ENCODE measurements at regions not wholly inside any gene's neighbourhood (a gene's known extent, or its start where the extent isn't known, plus 50 kb on each side); places are given as distances from the start of the nearest gene placed in this dataset.

GRCh38 chr10:28872587-28873165 is 195.4 kb downstream of the BAMBI start:
- RAD21 ChIA-PET (ENCODE audit: unreplicated experiment): no interaction called here
- Histone ChIP-seq H2AFZ (ENCODE audit: control insufficient read depth, low read depth, low read length) (no peak overlapping the region), H3K36me3 (ENCODE audit: control insufficient read depth in 2 of 2, insufficient read depth in 2 of 2, low read length in 1 of 2) (no peaks in the 10 kb centered on the region), H3K4me1 (ENCODE audit: control insufficient read depth, insufficient read depth, low read length) (no peaks in the 10 kb centered on the region), H3K27ac (ENCODE audit: control insufficient read depth, insufficient read depth) (no peak overlapping the region), H3K4me2 (ENCODE audit: control insufficient read depth, insufficient read depth) (no peak overlapping the region), H3K9ac (ENCODE audit: control insufficient read depth, insufficient read depth, low read length) (no peak overlapping the region), H3K4me3 (no peak overlapping the region), H3K27me3 (replicated peaks in 1 of 2; ENCODE audit: control insufficient read depth in 2 of 2, insufficient read depth in 2 of 2, low read length in 1 of 2) (no peaks in the 10 kb centered on the region), H3K79me2 (ENCODE audit: control insufficient read depth, insufficient read depth, low read length) (no peaks in the 10 kb centered on the region), H4K20me1 (ENCODE audit: control insufficient read depth, insufficient read depth) (no peaks in the 10 kb centered on the region), H3K9me3 (replicated peaks; ENCODE audit: control insufficient read depth, insufficient read depth, low read length) (no peaks in the 10 kb centered on the region)
- DNase-seq (ENCODE audit: low read depth, low spot score): no peak
- WGBS (ENCODE audit: insufficient coverage, insufficient replicate concordance, low lambda C conversion rate, missing lambda C conversion rate): 38% methylated on average over 5 of the region's 5 CpGs
- in situ Hi-C loops (cut with MboI): no loop called here
- CTCF ChIA-PET: no interaction called here
- FAIRE-seq: no peak
- SMC1A ChIA-PET (ENCODE audit: uncharacterized antibody, unreplicated experiment): no interaction called here
- POLR2A ChIA-PET: interaction anchor here (0.6 kb wide), 1 partner anchor 198 kb away, joined by 3 read pairs; no protein-coding TSS in a partner anchor
- intact Hi-C loops (cut with micrococcal nuclease; ENCODE audit: unreplicated experiment): no loop called here
- ATAC-seq: no peak
- no TSS peak for BruUV-seq (replicated peaks)
- no peak for TF ChIP-seq FOXK2 (IDR thresholded peaks at IDR 0.05)
- TF ChIP-seq, protein P1, sequence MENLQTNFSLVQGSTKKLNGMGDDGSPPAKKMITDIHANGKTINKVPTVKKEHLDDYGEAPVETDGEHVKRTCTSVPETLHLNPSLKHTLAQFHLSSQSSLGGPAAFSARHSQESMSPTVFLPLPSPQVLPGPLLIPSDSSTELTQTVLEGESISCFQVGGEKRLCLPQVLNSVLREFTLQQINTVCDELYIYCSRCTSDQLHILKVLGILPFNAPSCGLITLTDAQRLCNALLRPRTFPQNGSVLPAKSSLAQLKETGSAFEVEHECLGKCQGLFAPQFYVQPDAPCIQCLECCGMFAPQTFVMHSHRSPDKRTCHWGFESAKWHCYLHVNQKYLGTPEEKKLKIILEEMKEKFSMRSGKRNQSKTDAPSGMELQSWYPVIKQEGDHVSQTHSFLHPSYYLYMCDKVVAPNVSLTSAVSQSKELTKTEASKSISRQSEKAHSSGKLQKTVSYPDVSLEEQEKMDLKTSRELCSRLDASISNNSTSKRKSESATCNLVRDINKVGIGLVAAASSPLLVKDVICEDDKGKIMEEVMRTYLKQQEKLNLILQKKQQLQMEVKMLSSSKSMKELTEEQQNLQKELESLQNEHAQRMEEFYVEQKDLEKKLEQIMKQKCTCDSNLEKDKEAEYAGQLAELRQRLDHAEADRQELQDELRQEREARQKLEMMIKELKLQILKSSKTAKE (IDR thresholded peaks at IDR 0.05; ENCODE audit: low read depth, poor library complexity, severe bottlenecking): no peak
- TF ChIP-seq ELK1 (IDR thresholded peaks at IDR 0.05; ENCODE audit: low read depth, low read length): no peak
- TF ChIP-seq SPI1 (IDR thresholded peaks at IDR 0.05; ENCODE audit: borderline replicate concordance, insufficient read depth, low read depth, low read length): no peak
- TF ChIP-seq ZBTB11 (CRISPR knock-in tag; IDR thresholded peaks at IDR 0.05): no peak
- no peak for TF ChIP-seq CHD4 (IDR thresholded peaks at IDR 0.05)
- TF ChIP-seq TARDBP (IDR thresholded peaks at IDR 0.05; ENCODE audit: borderline replicate concordance): no peak
- TF ChIP-seq FOS (IDR thresholded peaks at IDR 0.05; ENCODE audit: borderline replicate concordance, extremely low read depth, insufficient read length): no peak
- no peak for TF ChIP-seq ATF3 (IDR thresholded peaks at IDR 0.05; ENCODE audit: borderline replicate concordance, extremely low read depth, low read depth, low read length)
- TF ChIP-seq, protein P2, sequence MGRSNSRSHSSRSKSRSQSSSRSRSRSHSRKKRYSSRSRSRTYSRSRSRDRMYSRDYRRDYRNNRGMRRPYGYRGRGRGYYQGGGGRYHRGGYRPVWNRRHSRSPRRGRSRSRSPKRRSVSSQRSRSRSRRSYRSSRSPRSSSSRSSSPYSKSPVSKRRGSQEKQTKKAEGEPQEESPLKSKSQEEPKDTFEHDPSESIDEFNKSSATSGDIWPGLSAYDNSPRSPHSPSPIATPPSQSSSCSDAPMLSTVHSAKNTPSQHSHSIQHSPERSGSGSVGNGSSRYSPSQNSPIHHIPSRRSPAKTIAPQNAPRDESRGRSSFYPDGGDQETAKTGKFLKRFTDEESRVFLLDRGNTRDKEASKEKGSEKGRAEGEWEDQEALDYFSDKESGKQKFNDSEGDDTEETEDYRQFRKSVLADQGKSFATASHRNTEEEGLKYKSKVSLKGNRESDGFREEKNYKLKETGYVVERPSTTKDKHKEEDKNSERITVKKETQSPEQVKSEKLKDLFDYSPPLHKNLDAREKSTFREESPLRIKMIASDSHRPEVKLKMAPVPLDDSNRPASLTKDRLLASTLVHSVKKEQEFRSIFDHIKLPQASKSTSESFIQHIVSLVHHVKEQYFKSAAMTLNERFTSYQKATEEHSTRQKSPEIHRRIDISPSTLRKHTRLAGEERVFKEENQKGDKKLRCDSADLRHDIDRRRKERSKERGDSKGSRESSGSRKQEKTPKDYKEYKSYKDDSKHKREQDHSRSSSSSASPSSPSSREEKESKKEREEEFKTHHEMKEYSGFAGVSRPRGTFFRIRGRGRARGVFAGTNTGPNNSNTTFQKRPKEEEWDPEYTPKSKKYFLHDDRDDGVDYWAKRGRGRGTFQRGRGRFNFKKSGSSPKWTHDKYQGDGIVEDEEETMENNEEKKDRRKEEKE (IDR thresholded peaks at IDR 0.05): no peak
- no peak for TF ChIP-seq SUPT20H (IDR thresholded peaks at IDR 0.05; ENCODE audit: borderline replicate concordance, control insufficient read depth, low read depth, low read length)
- no peak for TF ChIP-seq RB1 (IDR thresholded peaks at IDR 0.05; ENCODE audit: borderline replicate concordance)
- no peak for TF ChIP-seq NR2C2 (IDR thresholded peaks at IDR 0.05; ENCODE audit: borderline replicate concordance, control insufficient read depth, insufficient read length, low read depth)

All from GM12878 (cell line).